ENCODE measurements at regions not wholly inside any gene's neighbourhood (a gene's known extent, or its start where the extent isn't known, plus 50 kb on each side); places are given as distances from the start of the nearest gene placed in this dataset.
"Not testable (repeated sequence)": the region's sequence is repeated elsewhere in the genome, so short reads cannot be mapped to it uniquely, and the experiment has no call there.

GRCh38 chr1:14421295-14421976 is 177.0 kb upstream of the KAZN start:
- no peak for DNase-seq

GRCh38 chr1:14421977-14422609 is 176.4 kb upstream of the KAZN start:
- DNase-seq: no peak

DNA sequence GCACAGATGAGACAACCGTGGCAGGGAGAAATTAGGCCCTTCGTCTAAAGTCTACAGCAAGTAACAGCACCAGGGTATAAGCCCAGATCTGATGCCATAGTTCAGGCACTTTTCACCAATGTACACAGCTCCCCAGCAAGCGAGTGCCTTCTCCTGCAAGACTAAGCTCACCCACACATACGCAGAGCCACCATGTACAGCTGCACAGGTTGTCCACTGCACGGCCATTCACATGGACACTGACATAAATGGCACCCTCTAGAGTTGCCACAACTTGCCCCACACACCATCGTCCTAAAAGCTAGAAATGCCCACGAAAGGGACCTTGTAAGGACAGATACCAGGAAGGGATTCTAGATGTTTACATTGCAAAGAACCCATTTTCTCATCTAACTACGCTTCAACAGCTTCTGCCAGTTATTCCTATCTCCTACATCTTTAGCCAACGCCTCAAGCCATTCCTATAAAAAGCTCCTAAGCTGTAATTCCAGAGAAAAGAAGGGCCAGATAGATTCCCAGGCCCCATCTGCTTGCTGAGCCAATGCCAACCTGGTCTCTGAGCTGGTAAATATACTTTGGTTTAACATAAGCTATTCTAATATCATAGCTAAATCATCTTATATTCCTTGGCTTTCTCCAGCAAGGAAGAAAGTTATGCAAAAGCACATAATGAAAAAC is 174.0 kb upstream of the KAZN start:
- no peak for DNase-seq

- no peak for DNase-seq
Observed at GRCh38 chr1:14426854-14427253, 171.6 kb upstream of the KAZN start.

- no peak for DNase-seq
Observed at GRCh38 chr1:14429577-14429976, 168.9 kb upstream of the KAZN start.

DNA sequence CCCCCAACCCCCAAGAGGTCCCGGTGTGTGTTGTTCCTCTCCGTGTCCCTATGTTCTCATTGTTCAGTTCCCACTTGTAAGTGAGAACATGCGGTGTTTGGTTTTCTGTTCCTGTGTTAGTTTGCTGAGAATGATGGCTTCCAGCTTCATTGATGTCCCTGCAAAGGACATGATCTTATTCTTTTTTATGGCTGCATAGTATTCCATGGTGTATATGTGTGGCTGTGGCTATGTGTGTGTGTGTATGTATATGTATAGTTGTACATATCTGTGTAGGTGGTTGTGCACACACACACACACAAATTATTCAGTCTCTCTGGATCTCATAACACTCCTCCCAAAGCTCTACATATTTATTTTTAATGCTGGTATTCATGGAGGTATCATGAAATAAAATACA is 165.8 kb upstream of the KAZN start:
- not testable (repeated sequence) for DNase-seq

DNA sequence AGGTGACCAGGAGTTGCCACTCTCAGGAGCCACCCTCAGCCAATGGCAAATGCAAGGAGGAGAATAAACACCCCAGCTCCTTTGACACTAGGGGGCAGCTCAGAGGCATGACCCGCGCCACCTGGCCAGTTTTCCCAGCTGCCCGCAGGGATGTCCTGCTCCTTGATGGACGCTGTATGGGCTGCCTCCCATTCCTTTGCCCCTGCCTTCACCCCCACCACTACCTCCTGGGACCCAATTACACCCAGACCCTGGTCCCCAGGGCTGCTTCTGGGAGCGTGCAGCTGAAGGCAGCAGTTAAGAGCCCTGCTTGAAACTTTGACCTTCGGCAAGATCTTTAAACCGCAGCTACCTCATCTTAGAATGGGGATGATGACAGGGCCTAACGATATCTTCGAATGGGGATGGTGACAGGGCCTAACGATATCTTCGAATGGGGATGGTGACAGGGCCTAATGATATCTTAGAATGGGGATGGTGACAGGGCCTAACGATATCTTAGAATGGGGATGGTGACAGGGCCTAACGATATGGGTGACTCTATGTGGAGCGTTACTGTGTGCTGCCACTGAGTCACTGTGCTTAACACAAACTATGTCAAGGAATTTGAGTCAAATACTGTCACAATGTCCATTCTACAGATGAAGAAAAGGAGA is 163.0 kb upstream of the KAZN start:
- DNase-seq: no peak

DNA sequence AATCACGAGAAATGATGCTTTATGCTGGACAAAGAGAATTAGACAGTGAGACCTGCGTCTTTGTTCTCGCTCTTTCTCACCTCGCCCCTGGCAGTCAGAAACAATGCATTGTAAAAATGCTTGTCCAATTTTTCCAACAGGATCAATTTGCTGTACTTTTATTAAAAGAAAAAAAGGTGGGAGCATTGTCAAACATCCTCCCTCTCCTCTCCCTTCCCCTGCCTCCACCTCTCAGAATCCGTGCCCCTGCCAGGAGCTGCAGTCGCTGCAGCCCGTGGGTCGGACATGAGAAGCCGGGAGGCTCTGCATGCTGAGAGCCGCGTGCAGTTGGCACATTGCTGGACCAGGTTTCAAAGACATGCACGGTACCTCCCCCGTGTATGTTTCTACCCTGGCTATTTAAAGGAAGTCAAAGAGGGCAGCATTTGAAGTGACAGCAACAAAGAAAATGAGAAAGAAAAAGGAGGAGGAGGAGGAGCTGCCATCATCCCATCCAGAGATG is 161.0 kb upstream of the KAZN start:
- no peak for DNase-seq

- DNase-seq: no peak
Observed at GRCh38 chr1:14438127-14438769, 160.2 kb upstream of the KAZN start.

GRCh38 chr1:14439015-14439414 is 159.5 kb upstream of the KAZN start:
- no peak for DNase-seq

DNA sequence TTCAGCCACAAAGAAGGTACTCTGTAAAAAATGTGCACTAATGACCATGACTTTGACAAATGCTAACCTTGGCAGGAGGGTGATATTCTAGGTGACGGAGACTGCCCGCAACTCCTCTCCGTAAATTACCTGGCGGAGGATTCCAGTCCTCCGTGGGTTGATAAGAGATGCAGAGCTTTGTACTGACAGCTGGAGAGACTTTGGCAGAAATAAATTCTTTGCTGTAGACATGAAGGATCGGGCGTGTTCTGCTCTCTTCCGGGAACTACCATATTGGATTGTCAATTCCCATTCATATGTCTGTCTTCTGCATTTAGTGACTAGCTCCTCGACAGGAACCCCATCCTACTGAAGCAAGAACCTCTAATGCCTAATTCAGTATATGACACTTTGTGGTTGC is 158.3 kb upstream of the KAZN start:
- DNase-seq: no peak

GRCh38 chr1:14440731-14441130 is 157.8 kb upstream of the KAZN start:
- DNase-seq: no peak

DNA sequence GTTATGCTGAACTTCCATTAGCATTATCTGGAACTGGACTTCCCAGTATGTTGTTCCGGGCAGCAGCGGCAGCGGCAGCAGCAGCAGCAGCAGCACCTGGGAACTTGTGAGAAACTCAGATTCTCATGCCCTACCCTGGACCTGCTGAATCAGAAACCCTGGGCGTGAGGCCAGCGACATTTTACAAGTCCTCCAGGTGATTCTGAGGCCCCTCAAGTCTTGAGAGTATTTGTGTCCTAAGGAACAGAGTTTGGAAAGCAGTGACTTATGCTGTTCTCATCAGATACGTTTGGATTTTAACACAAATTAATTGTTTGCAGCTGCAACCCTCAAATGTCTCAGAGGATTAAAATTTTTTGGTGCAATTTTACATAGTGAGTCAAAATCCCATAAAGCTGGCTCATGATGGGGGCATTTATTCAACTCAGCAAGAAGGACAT is 157.2 kb upstream of the KAZN start:
- DNase-seq: no peak

GRCh38 chr1:14442669-14443068 is 155.8 kb upstream of the KAZN start:
- no peak for DNase-seq

GRCh38 chr1:14443164-14443787 is 155.2 kb upstream of the KAZN start:
- no peak for DNase-seq

- no peak for DNase-seq
Observed at GRCh38 chr1:14451217-14451616, 147.3 kb upstream of the KAZN start.

- no peak for DNase-seq
Observed at GRCh38 chr1:14452551-14452950, 145.9 kb upstream of the KAZN start.

GRCh38 chr1:14460173-14460572 is 138.3 kb upstream of the KAZN start:
- DNase-seq: no peak

GRCh38 chr1:14462851-14463250 is 135.6 kb upstream of the KAZN start:
- DNase-seq: no peak

DNA sequence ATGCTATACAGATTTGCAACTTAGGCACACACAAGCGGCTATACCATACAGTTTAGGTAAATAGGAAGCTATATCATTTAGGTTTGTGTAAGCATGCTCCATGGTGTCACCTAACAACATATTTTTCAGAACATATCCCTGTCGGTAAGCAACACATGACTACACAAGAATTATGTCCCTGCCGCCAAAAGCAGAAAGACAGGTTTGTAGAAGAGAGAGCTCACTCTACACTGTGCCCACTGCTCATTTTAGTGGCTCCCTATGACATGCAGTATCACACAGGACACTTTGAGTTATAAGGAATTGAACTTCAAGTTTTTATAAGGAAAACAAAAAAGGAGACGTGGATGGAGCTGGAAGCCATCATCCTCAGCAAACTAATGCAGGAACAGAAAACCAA is 132.5 kb upstream of the KAZN start:
- no peak for DNase-seq

- DNase-seq: no peak
Observed at GRCh38 chr1:14467112-14467511, 131.4 kb upstream of the KAZN start.

DNA sequence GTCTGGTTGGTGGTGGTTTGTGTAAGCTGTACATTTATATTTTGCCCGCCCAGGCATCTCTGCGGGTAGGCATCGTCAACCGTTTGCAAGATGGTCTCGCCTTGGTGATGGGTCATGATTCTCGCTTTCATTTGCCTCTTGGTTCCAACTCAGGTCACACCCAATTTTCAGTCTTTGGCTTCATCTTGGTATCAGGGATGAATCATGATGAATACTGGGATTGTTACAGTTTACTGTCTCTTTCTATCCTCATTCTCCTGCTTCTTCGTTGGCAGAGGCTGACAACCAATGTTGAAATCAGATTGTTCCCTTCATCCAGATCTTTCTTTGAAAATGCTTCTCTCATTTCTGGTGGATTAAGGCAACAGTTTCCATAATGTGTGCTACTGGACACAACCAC is 129.7 kb upstream of the KAZN start:
- DNase-seq: no peak

DNA sequence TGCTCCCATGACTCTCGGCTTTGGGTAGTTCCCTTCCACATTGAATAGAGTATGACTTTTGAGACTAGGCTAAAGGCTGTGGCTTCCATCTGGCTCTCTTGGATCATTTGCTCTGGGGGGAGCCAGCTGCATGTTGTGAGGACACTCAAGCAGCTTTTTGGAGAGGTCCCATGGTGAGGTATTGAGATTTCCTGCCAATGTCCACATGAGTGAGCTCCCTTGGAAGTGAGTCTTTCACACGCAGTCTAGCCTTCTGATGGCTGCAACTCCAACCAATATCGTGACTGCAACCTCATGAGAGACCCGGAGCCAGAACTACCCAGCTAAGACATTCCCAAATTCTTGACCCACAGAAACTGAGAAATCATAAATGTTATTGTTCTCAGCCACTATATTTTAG is 127.7 kb upstream of the KAZN start:
- DNase-seq: no peak

All from NCI-H524 (cell line).